ENCODE measurements at regions not wholly inside any gene's neighbourhood (a gene's known extent, or its start where the extent isn't known, plus 50 kb on each side); places are given as distances from the start of the nearest gene placed in this dataset.

DNA sequence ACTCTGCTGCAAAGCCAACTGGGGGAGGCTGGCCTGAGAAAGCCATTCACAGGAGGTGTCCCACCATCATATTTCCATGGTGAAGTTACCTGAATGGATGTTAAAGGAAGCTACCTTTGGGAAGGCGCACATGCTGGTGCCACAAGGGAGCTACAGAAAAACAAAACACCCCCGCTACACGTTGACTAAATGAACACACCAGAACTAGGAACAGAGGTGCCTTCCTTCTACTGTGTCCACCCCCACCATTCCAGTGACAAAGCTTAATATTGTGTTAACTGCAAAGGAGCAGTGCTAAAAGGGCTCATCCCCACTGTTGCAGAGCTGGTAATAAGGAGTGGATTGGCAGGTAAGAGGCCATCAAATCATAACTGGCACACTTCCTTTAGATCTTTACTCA is 420.0 kb upstream of the PODXL start:
- ATAC-seq, result no peak
- DNase-seq, result no peak
- intact Hi-C loops (cut with DNase I), result no loop called here

DNA sequence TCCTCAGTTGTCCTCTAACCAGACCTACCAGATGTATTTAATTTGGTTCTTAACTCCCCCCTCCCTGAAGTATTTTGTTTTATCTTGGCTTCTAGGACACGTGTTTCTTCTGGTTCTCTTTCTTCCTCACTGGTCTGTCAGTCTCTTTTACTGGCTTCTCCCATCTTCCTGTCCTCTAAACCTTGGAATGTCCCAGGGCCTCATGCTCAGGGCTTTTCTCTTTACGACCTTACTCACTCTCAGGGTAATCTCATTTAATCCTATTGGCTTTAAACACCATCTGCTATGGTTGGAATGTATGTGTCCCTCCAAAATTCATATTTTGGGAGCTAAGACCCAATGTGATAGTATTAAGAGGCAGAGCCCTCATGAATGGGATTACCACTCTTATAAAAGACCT is 418.2 kb upstream of the PODXL start:
- ATAC-seq, result no peak

DNA sequence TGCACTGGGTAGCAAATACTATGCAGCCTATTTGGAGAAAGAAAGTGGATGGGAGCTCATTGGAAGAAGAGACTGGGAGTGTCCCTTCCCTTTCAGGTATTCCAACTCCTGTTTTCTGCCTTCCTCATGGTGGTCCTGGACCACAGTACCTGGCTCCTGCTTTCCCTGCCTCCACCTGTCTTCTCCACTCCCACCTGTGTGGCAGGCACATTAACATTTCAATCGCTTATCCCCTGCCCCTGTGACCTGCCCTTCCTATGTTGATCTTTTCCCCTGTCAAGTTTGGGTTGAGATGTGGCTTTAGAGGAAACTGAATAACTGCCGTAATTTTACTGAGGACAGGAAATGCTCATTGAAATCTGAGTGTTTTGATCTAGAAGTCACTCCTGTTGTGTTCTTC is 415.8 kb upstream of the PODXL start:
- intact Hi-C loops (cut with DNase I), result no loop called here
- DNase-seq (no peak), ATAC-seq (no peak)

More for the DNA sequence above, 418.2 kb upstream of the PODXL start:
- no peak for DNase-seq
- intact Hi-C loops (cut with DNase I), result no loop called here

DNA sequence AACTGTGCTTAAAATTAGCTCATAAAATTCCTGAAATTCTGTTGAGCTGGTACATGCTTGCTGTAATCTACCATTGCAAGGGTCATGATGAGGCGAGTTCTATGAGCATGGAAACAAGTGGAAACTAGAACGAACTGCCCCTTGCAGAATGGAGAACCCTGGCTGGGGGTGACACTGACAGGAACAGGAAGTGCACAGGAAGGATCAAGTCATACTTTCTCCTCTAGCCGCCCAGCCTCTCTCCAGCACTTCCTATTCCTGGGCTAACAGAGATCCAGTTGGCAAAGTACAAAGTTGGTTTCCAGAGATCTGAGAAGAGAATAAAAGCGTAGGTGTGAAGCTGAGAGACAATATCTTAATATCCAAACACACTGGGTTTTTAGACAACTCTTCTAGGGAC is 414.2 kb upstream of the PODXL start:
- intact Hi-C loops (cut with DNase I), result no loop called here
- DNase-seq (no peak), ATAC-seq (no peak)

DNA sequence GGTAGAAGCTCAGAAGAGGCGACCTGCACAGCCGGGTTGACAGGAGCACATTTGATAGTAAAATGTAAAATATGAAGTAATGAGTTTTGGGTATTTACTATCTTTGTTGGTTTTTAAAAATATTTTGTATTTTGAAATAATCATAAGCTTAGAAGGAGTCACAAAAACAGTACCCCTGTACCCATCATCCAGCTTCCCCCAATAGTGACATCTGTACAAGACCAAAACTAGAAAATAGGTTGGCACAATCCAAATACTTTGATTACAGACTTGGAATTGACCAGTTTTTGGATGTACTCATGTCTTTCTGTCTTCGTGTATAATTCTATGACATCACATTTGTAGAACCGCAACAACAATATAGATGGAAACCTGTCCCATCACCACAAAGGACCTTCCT is 413.1 kb upstream of the PODXL start:
- DNase-seq (no peak), ATAC-seq (no peak)
- intact Hi-C loops (cut with DNase I), result no loop called here

DNA sequence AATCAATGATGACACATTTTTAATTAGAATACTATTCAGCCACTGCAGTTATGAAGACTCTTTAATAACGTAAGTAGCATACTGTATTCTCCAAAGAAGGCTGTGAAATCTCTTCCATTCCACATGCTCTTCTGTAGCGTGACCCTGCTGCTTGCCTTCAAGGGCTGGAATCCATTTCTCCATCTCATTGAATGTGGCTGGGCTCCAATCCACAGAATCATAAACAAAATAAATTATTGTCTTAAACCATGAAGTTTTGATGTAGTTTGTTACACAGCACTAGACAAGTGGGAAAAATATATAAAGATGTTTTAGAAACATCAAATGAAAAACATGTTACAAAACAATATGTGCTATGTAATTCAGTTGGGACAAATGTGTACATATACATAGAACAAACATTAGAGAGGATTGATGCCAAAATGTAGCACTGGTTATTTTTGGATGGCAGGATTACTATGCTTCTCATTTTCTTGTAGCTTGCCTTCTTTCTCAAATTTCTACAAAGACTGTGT is 410.8 kb upstream of the PODXL start:
- intact Hi-C loops (cut with DNase I), result no loop called here
- ATAC-seq (no peak), DNase-seq (no peak)

DNA sequence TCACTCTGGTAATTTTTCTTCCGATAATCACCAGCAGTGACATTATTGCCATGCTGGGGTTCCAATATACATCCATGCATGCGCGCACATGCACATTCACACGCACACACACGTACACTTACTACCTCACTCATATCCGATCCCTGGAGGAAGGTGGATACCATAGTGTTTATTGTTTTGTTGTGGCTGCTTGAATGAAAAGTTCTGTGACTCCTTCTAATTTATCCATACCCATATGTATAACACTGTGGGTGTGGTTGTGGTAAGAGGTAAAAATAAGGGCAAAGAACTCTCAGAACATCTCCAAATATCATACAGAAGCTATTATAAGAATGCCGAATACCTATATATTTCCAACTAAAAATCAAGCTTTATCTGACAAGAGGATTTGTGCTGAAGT is 407.8 kb upstream of the PODXL start:
- no peak for ATAC-seq
- intact Hi-C loops (cut with DNase I), result no loop called here
- DNase-seq, result no peak

DNA sequence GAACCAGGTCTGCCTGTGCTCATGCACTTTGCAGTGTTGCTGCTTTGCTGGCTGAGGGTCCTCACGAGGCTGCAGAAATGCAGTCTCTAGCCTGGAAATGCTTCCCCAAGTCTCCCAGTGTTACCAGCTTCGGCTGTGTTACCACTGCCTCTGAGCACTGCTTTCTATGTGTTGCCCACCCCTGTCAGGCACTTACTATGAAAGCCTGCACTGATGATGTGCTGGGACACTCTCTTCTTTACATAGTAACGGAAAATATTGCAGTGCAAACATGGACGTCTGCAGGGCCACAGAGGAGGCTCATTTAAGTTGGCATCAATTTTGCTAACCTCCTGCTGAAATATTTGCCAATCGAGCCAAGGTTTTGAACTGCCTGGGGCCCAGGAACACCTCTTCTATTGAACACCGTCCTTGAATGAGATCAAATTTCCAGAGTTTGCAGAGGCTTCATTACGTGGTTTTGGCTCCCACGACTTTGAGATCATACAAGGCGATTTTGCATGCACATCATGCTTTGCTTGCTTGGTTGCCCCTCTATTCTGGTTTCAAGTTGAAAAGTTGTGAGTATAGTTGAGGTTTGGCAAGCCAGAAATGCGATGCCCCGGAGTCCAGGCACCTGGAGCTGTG is 404.7 kb upstream of the PODXL start:
- ATAC-seq (no peak), DNase-seq (no peak)
- intact Hi-C loops (cut with DNase I), result no loop called here

DNA sequence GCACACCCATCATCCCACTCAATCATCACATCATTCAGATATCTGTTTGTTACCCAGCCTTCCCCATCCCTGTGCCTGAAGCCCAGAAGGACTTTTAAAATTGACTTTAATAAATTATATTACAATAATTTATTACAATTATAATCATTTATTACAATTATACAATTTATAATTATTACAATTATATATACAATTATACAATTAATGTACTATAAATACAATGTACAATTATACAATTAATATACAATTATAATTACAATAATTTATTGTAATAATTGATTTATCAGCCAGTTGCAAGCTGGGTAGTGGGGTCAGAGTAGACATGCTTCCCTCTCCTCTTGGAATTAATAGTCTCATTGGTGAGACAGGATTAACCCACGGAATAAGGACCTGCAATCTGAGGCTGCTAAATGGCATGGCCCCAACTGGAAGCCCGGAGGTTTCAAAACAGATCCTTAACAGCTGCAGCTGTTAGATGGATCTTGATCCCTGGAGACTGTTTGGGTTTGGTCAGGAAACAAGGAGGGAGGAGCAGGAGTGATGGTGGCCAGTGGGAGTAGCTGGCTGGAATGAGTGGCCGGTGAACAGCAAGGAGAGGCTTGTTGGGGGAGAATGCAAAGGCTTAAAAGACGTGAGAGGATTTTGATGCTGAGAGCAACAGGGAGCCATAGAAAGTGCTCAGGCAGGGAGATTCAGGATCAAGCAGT is 402.8 kb upstream of the PODXL start:
- intact Hi-C loops (cut with DNase I), result no loop called here
- ATAC-seq (peak in 1 of 2 donors; percentile 55), DNase-seq (no peak)

DNA sequence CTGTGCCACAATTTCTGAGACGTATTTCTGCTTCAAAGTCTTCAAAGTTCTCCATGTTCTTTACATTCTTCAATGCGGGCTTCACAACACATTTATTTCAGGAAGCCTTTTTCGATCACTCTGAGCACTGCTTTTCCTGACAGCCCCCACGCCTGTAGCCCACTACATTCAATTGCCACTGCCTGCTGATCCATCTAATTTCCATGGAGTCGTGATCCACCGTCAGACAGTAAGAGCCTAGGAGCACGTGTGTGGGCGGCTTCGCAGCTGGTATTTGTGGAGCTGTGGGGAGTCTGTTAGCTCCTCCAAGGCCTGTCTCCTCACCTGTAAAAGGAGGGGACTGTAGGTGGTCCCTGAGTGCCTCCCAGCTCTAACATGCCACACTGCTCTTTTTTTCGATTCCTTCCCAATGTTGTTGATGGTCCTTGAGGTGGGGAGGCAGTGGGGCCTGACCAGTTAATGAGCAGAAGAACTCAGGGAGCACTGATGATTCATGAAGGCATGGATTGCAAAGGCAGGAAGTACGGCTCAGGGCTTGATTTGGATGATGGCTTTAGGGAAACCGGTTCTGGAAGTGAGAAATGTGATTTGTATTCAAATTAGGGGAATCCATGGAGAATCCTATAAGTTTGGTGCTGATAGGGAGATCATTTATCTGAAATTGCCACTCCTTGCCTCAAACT is 401.1 kb upstream of the PODXL start:
- ATAC-seq (no peak), DNase-seq (no peak)
- intact Hi-C loops (cut with DNase I), result no loop called here

DNA sequence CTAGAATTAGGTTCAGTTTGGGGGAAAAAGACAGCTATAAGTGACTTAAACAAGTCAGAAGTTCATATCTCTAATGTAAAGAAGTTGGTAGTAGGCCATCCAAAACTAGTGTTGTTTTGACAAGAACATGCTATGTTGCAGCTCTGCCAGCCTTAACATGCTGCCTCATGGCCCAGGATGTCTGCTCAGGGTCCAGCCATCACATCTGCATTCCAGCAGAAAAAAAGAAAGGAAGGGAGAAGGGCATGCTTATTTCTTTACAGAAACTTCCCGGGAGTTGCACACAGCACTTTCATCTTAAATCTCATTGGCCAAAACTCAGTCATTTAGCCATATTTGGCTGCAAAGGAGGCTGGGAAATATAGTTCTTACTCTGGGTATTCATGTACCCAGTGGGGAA is 400.4 kb upstream of the PODXL start:
- ATAC-seq, result no peak
- no peak for DNase-seq
- intact Hi-C loops (cut with DNase I), result no loop called here

DNA sequence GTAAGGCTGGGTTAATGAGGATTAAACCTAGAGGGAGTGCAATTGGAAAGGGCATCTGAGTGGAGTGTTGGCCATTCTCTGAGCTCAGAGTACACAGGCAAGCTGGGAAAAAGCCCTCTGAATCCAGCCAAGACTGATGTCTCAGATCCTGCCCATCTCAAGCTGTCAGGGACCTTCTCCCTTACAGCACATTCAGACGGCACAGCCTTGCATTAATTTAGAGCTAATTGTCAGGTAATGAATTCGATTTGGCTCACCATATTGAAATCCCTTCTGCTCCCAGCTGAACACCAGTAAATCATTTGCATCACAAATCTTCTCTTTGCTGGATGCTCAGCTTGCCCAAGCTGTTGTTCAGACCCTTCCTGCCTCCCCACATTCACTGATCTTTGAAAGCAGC is 399.3 kb upstream of the PODXL start:
- ATAC-seq (no peak), DNase-seq (no peak)
- intact Hi-C loops (cut with DNase I), result no loop called here

DNA sequence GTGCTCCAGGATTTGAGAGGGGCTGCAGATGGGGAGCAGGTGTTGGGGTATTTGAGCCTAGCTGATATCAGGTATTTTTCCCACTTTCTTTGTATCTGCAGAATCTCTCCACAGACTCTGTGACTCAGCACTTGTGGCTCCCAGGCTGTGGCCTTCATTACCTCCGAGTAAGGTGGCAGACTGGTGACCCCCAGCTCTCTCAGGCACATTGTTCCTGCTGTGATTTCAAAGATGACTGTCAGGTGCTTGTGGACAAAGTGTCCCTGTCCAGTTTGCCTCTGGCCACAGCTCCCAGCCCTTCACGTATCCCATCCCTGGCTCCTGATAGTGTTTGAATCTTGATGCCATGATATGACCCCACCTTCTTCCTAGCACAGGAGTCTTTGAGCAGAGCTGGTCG is 396.8 kb upstream of the PODXL start:
- ATAC-seq (no peak), DNase-seq (no peak)
- intact Hi-C loops (cut with DNase I), result no loop called here

DNA sequence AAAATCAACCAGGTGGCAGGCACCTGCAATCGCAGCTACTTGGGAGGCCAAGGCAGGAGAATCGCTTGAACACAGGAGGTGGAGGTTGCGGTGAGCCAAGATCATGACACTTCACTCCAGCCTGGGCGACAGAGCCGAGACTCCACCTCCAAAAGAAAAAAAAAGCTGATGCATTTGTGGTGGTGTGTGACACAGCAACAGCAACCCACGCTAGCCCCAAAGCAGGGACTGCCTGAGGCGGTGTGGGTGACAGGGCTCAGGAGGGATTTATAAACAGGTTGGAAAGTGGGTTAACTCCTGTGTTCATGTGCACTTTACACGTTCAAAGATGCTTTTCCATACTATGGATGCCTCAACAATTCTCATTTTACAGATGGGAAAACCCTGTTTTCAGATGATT is 395.9 kb upstream of the PODXL start:
- intact Hi-C loops (cut with DNase I), result no loop called here
- no peak for ATAC-seq
- no peak for DNase-seq

DNA sequence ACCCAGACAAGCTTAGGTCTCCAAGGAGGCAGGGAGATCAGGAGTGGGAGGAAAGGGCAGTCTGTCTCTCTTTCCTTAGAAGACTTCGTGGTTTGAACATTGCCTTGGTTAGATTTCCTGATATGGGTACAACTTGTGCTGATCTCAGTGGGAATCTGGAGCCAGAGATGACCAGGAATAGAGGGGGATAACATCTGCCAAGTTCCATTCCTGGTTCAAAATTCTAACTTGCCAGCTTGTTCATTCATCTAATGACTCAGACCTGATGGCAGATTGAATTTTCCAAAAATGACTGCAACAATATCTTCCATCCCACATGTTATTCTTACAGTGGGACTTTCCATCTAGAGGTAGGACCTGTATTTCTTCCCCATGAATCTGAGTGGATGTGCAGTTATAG is 394.3 kb upstream of the PODXL start:
- ATAC-seq (no peak), DNase-seq (no peak)
- intact Hi-C loops (cut with DNase I), result no loop called here

DNA sequence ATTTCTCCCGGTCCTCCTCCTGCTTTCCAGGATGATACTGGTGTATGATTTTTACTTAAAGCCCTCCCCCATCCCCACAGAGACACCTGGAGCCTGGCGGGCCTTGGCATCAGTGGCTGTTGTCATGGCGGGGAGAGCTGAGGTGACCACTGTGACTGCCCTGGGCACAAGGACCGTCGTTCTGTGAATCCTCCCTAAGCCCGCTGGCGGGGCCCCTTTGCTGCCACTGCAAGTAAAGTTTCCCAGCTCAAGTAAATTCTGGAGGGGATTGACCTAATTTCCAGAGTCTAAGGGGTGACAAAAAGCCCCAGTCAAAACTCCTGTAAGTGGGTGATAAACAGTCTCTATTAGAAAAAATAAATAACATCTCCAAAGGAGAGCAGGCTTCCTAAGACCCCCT is 393.2 kb upstream of the PODXL start:
- intact Hi-C loops (cut with DNase I), result no loop called here
- ATAC-seq, result no peak
- DNase-seq, result no peak

DNA sequence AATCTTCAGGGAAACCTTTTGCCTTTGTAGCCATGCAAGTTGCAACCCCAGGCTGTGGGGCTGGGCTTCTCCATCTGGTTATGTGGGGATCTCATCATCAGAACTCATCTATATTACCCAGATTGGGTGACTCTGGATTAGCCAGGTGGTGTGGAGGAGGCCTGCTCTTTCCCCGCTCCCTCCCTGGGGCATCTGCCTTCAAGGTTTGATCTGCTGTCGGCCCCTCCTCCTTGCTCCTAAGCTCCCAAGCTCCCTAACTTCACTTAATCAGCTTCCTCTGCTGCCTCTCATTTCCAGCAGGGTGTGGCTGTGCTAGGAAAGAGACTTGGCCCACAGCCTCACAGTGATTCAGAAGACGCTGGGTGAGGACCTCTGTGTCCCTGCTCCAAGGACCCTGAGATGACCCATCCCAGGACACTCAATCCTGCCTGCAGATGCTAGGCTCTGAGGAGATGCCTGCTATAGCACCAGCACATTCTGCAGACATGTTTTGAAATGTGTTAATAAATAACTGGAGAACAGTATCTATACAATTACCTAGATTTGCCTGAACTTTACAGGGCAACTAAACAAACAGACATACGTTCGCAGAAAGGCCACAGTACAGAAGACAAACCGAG is 392.1 kb upstream of the PODXL start:
- ATAC-seq, result peak in 1 of 2 donors; percentile 77
- peak; percentile 68 for DNase-seq
- intact Hi-C loops (cut with DNase I), result no loop called here

DNA sequence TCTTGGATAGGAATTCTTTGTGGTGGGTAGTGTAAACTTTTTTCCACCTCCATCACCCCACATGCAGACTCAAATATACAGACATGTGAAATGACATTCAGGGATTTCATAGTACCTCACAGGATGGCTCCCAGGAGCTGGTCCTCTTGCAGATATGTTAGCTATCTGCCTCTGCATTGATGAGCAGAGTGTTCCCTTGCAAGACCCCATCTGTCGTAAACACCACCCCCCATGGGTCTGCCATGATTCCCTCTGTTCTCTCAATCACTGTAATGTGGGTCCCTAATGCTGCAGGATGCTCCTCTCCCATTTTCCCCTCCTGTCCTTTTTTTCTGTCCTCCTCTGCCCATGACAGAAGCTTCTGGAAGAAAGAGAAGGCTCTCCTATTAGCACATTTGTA is 391.2 kb upstream of the PODXL start:
- intact Hi-C loops (cut with DNase I), result no loop called here
- no peak for ATAC-seq
- DNase-seq, result no peak

DNA sequence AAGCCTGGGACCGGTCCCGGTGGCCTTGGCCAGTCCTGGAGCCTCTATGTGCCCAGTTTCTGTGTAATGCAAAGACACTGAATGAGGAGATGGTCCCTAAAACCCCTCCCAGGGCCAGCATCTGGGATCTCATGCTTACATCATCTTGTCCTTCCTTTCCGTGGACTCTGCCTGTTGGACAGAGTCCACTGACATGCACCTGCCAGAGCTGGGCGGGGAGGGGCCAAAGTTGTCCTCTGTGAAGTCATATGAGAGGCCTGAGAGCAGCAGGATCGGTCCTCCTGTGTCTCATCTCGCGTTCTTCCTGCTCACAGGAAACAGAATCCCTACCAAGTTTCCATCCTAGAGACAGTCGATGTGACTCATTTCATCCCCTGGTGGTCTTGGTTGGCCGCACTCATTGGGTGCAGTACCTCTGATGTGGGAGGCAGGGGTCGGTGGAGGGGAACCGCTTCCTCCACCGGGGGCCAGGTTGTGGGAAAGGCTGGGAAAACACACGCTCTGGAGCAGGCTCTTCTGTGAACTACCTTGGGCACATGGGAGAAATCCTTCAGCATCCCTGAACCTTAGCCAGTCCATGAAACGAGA is 389.6 kb upstream of the PODXL start:
- DNase-seq (no peak), ATAC-seq (no peak)
- intact Hi-C loops (cut with DNase I), result loop anchor here in 1 of 2 donors (2.0 kb wide), 2 partner anchors 307 to 633 kb away; no protein-coding TSS in a partner anchor

Data from left cardiac atrium (tissue), 4 donors.